ENCODE measurements at regions not wholly inside any gene's neighbourhood (a gene's known extent, or its start where the extent isn't known, plus 50 kb on each side); places are given as distances from the start of the nearest gene placed in this dataset.

GRCh38 chr1:30195424-30196134 is 527.8 kb downstream of the MATN1 start:
- Histone ChIP-seq H3K27ac (no peak overlapping the region), H3K4me3 (no peak overlapping the region), H3K4me1 (peaks cover 0 to 14% (median 4%) of the 10 kb centered on the region in 9 donors), H3K9me3 (peaks cover 0 to 5% (median 0%) of the 10 kb centered on the region in 11 donors), H3K27me3 (peaks cover 0 to 23% (median 7%) of the 10 kb centered on the region in 7 donors), H3K36me3 (no peaks in the 10 kb centered on the region)
- intact Hi-C loops (cut with DNase I): no loop called here
- DNase-seq (no peak), ATAC-seq (no peak)
- WGBS, 2 donors: 85 to 91% methylated on average over 17 of the region's 17 CpGs
- TF ChIP-seq CTCF (IDR thresholded peaks at IDR 0.05): no peak

- peaks cover 0 to 14% (median 4%) of the 10 kb centered on the region in 9 donors for H3K4me1 ChIP-seq
- H3K27me3 ChIP-seq: peaks cover 0 to 23% (median 10%) of the 10 kb centered on the region in 7 donors
- no peak for DNase-seq
- no peak for TF ChIP-seq CTCF (IDR thresholded peaks at IDR 0.05)
- WGBS, 2 donors: 79 to 83% methylated on average over 8 of the region's 8 CpGs
- H3K9me3 ChIP-seq: no peaks in the 10 kb centered on the region
- no peak overlapping the region for H3K4me3 ChIP-seq
- intact Hi-C loops (cut with DNase I): no loop called here
- no peaks in the 10 kb centered on the region for H3K36me3 ChIP-seq
- no peak overlapping the region for H3K27ac ChIP-seq
- ATAC-seq: peak in 2 of 8 donors; percentile 15 to 27
Observed at GRCh38 chr1:30194741-30195423, 528.5 kb downstream of the MATN1 start.

GRCh38 chr1:30194046-30194619 is 529.3 kb downstream of the MATN1 start:
- no peaks in the 10 kb centered on the region for H3K9me3 ChIP-seq
- no peaks in the 10 kb centered on the region for H3K36me3 ChIP-seq
- peaks cover 0 to 14% (median 4%) of the 10 kb centered on the region in 9 donors for H3K4me1 ChIP-seq
- no peak overlapping the region for H3K27ac ChIP-seq
- no peak for TF ChIP-seq CTCF (IDR thresholded peaks at IDR 0.05)
- ATAC-seq (no peak), DNase-seq (no peak)
- intact Hi-C loops (cut with DNase I): no loop called here
- peaks cover 0 to 16% (median 13%) of the 10 kb centered on the region in 7 donors for H3K27me3 ChIP-seq
- H3K4me3 ChIP-seq: no peak overlapping the region
- WGBS, 2 donors: 65 to 74% methylated on average over 6 of the region's 6 CpGs

GRCh38 chr1:30192969-30193630 is 530.3 kb downstream of the MATN1 start:
- H3K27me3 ChIP-seq: peaks cover 0 to 19% (median 7%) of the 10 kb centered on the region in 7 donors
- H3K4me1 ChIP-seq: peaks cover 0 to 14% (median 4%) of the 10 kb centered on the region in 9 donors
- DNase-seq (no peak), ATAC-seq (no peak)
- no peak for TF ChIP-seq CTCF (IDR thresholded peaks at IDR 0.05)
- no peaks in the 10 kb centered on the region for H3K9me3 ChIP-seq
- H3K27ac ChIP-seq: no peak overlapping the region
- H3K4me3 ChIP-seq: no peak overlapping the region
- H3K36me3 ChIP-seq: no peaks in the 10 kb centered on the region
- WGBS, 2 donors: 85 to 87% methylated on average over 3 of the region's 3 CpGs
- intact Hi-C loops (cut with DNase I): no loop called here

Data from heart right ventricle (tissue), 16 donors.